B cell (primary cell): ENCODE measurements at regions not wholly inside any gene's neighbourhood (a gene's known extent, or its start where the extent isn't known, plus 50 kb on each side); places are given as distances from the start of the nearest gene placed in this dataset.

ENCODE experiments used
- ATAC-seq: fragments of 200-7000 bp; cut with Tn5 transposase; one replicate; pipeline ENCODE4 v1.10.0; 2021; ENCODE audit warnings: low read depth, mild to moderate bottlenecking, moderate number of reproducible peaks, moderate library complexity
- CTCF ChIA-PET: fragments of 350-600 bp; sonication (Branson Sonifier 250); formaldehyde crosslinking; loops from one replicate; lab custom pipeline; 2021; ENCODE audit warnings: antibody characterized with exemption, inconsistent platforms; lab: Charles Lee
- POLR2A ChIA-PET: fragments of 350-600 bp; sonication (Branson Sonifier 250); formaldehyde crosslinking; loops from one replicate; lab custom pipeline; 2021; ENCODE audit warnings: antibody characterized with exemption; lab: Charles Lee
- DNase-seq: peaks from one replicate; pipeline ENCODE4 v3.0.0; 2013
- H2AFZ ChIP-seq: 2 replicates; pipeline ENCODE4 v1.6.1; 2012; ENCODE audit warnings: mild to moderate bottlenecking, low read depth, low read length; ENCODE audit not compliant: insufficient read depth, poor library complexity, severe bottlenecking
- H3K27ac ChIP-seq, 2 donors: 1 replicate in 1 of 2; 2 replicates in 1 of 2; pipeline ENCODE4 v1.5.1; 2012 to 2013; ENCODE audit warnings: low read length in 2 of 2, mild to moderate bottlenecking in 2 of 2, moderate library complexity in 1 of 2
- H3K27me3 ChIP-seq, 4 experiments: fragments of 200-600 bp in 1 of 4; sonication (generic) in 1 of 4; replicated peaks in 1 of 4; 1 replicate in 2 of 4; 2 replicates in 2 of 4; pipeline versions ENCODE4 v1.6.1 to v1.7.0; 2013 to 2016; ENCODE audit warnings: low read length in 3 of 4, mild to moderate bottlenecking in 2 of 4, mixed read lengths in 1 of 4, moderate library complexity in 1 of 4; ENCODE audit not compliant: insufficient read depth in 4 of 4, control insufficient read depth in 3 of 4; ENCODE audit errors: control extremely low read depth in 1 of 4
- H3K36me3 ChIP-seq, 2 experiments: replicated peaks in 1 of 2; 1 replicate in 1 of 2; 2 replicates in 1 of 2; pipeline versions ENCODE4 v1.6.1 to v1.7.1; 2013; ENCODE audit warnings: low read length in 1 of 2; ENCODE audit not compliant: insufficient read depth in 2 of 2, control insufficient read depth in 1 of 2; ENCODE audit errors: control extremely low read depth in 1 of 2, extremely low read depth in 1 of 2
- H3K4me1 ChIP-seq, 2 donors: fragments of 200-600 bp in 1 of 2; sonication (generic) in 1 of 2; 1 replicate in 1 of 2; 2 replicates in 1 of 2; pipeline versions ENCODE4 v1.5.1 to v1.6.1; 2013 to 2017; ENCODE audit warnings: low read length in 2 of 2; ENCODE audit not compliant: control insufficient read depth in 2 of 2, insufficient read depth in 2 of 2
- H3K4me2 ChIP-seq: replicated peaks from 2 replicates; pipeline ENCODE3; 2012; ENCODE audit warnings: mild to moderate bottlenecking, low read depth, low read length; ENCODE audit not compliant: poor library complexity, severe bottlenecking
- H3K4me3 ChIP-seq, 5 experiments: fragments of 200-600 bp in 1 of 5; sonication (generic) in 1 of 5; 1 replicate in 3 of 5; 2 replicates in 2 of 5; pipeline versions ENCODE4 v1.5.1 to v1.7.0; 2011 to 2016; ENCODE audit warnings: low read length in 4 of 5, mild to moderate bottlenecking in 4 of 5, low read depth in 2 of 5, control low read depth in 1 of 5, moderate library complexity in 1 of 5; ENCODE audit not compliant: insufficient read depth in 1 of 5; ENCODE audit errors: control extremely low read depth in 1 of 5, extremely low read depth in 1 of 5
- H3K79me2 ChIP-seq: fragments of 200-600 bp; sonication (generic); one replicate; pipeline ENCODE4 v1.6.0; 2016; ENCODE audit warnings: low read length; ENCODE audit not compliant: control insufficient read depth, insufficient read depth
- H3K9ac ChIP-seq: fragments of 200-600 bp; sonication (generic); 2 replicates; pipeline ENCODE4 v1.6.1; 2017; ENCODE audit warnings: mild to moderate bottlenecking, low read length, moderate library complexity
- H3K9me3 ChIP-seq, 3 donors: one replicate each; pipeline versions ENCODE4 v1.6.1 to v1.7.1; 2013; ENCODE audit warnings: low read length in 2 of 3; ENCODE audit not compliant: control insufficient read depth in 2 of 3, insufficient read depth in 1 of 3; ENCODE audit errors: control extremely low read depth in 1 of 3
- H4K20me1 ChIP-seq: 2 replicates; pipeline ENCODE4 v1.6.0; 2012; ENCODE audit warnings: mild to moderate bottlenecking, low read length; ENCODE audit not compliant: insufficient read depth, control insufficient read depth, poor library complexity, severe bottlenecking
- H3K27ac Mint-ChIP-seq: one replicate; pipeline ENCODE4 v1.8.0; 2021; ENCODE audit warnings: mixed read lengths
- H3K27me3 Mint-ChIP-seq: one replicate; pipeline ENCODE4 v1.8.0; 2021; ENCODE audit warnings: mixed read lengths
- H3K4me1 Mint-ChIP-seq: one replicate; pipeline ENCODE4 v1.8.0; 2021; ENCODE audit warnings: mixed read lengths
- H3K4me3 Mint-ChIP-seq: one replicate; pipeline ENCODE4 v1.8.0; 2021; ENCODE audit warnings: mixed read lengths
- H3K9me3 Mint-ChIP-seq: one replicate; pipeline ENCODE4 v1.8.0; 2022; ENCODE audit warnings: mixed read lengths; ENCODE audit not compliant: insufficient read depth
- EZH2 ChIP-seq: IDR thresholded peaks from 2 replicates; pipeline ENCODE4 v1.6.1; 2012; ENCODE audit warnings: borderline replicate concordance, low read depth, mild to moderate bottlenecking, moderate library complexity, low read length; ENCODE audit not compliant: insufficient read depth, poor library complexity, severe bottlenecking
- WGBS: methylation state at CpG from one replicate; pipeline ENCODE4 v1.1.5; 2013; ENCODE audit warnings: missing lambda C conversion rate; ENCODE audit not compliant: insufficient coverage; 5-methylcytosine and 5-hydroxymethylcytosine counted together
- intact Hi-C: fragments of 100-400 bp; cut with micrococcal nuclease; formaldehyde crosslinking; loops from one replicate; pipeline ENCODE4 v1.10.0; 2022
- TF ChIP-seq, protein P1 (sequence below): fragments of 200-600 bp; IDR thresholded peaks from one replicate; pipeline ENCODE4 v1.8.0; 2022; ENCODE audit warnings: antibody characterized with exemption, mild to moderate bottlenecking

DNA sequence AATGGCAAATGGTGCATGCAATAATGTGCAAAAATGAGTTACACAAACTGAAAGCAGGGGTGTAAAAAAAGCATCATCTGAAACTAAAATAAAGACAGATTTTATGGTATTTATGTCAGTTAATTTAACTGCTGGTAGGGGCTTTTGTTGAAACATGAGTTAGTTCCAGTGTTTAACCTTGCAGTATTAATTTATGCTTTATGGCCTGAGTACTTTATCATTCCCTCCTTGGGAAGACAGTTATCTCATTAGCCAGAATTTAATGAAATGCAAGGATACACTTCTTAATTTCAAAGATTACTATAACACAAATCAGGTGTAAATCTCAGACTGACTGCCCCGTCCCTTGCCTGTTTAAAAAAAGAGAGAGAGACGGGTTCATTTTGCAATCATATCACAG is 240.1 kb upstream of the MEIS2 start:
- DNase-seq (no peak), ATAC-seq (no peak)
- no peaks in the 10 kb centered on the region for H3K4me1 Mint-ChIP-seq
- Histone ChIP-seq H2AFZ (no peak overlapping the region), H4K20me1 (no peaks in the 10 kb centered on the region), H3K4me3 (no peak overlapping the region), H3K79me2 (no peaks in the 10 kb centered on the region), H3K27ac (no peak overlapping the region), H3K9me3 (peaks cover 0 to 2% (median 0%) of the 10 kb centered on the region in 3 donors), H3K9ac (no peak overlapping the region), H3K27me3 (no peaks in the 10 kb centered on the region), H3K4me1 (no peaks in the 10 kb centered on the region), H3K4me2 (no peak overlapping the region), H3K36me3 (no peaks in the 10 kb centered on the region)
- TF ChIP-seq, protein P1, sequence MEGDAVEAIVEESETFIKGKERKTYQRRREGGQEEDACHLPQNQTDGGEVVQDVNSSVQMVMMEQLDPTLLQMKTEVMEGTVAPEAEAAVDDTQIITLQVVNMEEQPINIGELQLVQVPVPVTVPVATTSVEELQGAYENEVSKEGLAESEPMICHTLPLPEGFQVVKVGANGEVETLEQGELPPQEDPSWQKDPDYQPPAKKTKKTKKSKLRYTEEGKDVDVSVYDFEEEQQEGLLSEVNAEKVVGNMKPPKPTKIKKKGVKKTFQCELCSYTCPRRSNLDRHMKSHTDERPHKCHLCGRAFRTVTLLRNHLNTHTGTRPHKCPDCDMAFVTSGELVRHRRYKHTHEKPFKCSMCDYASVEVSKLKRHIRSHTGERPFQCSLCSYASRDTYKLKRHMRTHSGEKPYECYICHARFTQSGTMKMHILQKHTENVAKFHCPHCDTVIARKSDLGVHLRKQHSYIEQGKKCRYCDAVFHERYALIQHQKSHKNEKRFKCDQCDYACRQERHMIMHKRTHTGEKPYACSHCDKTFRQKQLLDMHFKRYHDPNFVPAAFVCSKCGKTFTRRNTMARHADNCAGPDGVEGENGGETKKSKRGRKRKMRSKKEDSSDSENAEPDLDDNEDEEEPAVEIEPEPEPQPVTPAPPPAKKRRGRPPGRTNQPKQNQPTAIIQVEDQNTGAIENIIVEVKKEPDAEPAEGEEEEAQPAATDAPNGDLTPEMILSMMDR = no peak
- TF ChIP-seq EZH2 = no peak
- H3K4me3 Mint-ChIP-seq = no peak overlapping the region
- ChIA-PET CTCF (interaction anchor here (0.6 kb wide), 1 partner anchor 178 kb away, joined by 3 read pairs; no protein-coding TSS in a partner anchor), POLR2A (no interaction called here)
- H3K27me3 Mint-ChIP-seq = no peaks in the 10 kb centered on the region
- 100% methylated on average over 1 of the region's 2 CpGs for WGBS
- no peak overlapping the region for H3K27ac Mint-ChIP-seq
- intact Hi-C loops = no loop called here
- peaks cover 5% of the 10 kb centered on the region for H3K9me3 Mint-ChIP-seq

DNA sequence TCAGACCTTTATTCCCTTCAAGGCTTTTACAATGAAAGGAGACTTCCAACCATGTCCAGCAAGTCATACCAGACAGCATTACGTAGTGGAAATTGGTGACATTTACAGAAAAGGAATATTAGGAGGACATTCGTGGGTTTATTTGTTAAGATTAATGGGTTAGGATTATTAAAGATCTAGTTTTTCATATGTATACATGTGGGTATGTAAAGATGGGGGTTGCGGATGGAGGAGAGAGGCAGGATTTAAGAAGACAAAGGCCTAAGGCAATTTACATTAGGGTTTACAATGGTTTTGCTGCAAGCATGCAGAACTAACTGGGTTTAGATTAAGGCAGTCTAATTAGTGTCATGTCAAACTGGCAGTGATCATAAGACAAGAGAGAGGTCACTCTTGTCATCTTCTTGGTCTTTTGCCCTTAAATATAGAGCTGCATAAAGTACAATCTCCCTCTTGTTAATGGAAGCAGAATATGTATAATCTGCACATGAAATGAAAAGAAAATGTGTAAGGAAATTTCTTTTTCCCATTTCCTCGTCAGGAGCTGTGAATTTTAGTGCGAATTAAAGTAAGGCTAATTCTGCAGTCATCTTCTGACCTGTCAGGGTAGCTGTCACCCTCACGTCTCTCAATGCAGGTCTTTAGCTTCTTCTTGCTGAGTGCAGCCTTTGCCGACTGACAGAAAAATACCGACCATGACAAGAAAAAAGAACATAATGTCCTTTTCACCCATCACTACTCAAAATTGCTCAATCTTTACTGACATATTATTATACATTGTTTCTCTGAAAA is 258.9 kb upstream of the MEIS2 start:
- no peak for DNase-seq
- H3K27me3 Mint-ChIP-seq = no peaks in the 10 kb centered on the region
- H3K4me1 Mint-ChIP-seq = no peaks in the 10 kb centered on the region
- H3K79me2 ChIP-seq = no peaks in the 10 kb centered on the region
- no peak overlapping the region for H3K4me3 Mint-ChIP-seq
- 100% methylated on average over 2 of the region's 8 CpGs for WGBS
- no peak overlapping the region for H3K9ac ChIP-seq
- H4K20me1 ChIP-seq = no peaks in the 10 kb centered on the region
- no peak overlapping the region for H2AFZ ChIP-seq
- H3K27me3 ChIP-seq = no peaks in the 10 kb centered on the region
- ChIA-PET CTCF (no interaction called here), POLR2A (no interaction called here)
- H3K9me3 Mint-ChIP-seq = peaks cover 2% of the 10 kb centered on the region
- no peaks in the 10 kb centered on the region for H3K9me3 ChIP-seq
- no peak for ATAC-seq
- TF ChIP-seq EZH2 = no peak
- TF ChIP-seq, protein P1 = no peak
- no peak overlapping the region for H3K27ac Mint-ChIP-seq
- H3K36me3 ChIP-seq = no peaks in the 10 kb centered on the region
- H3K4me3 ChIP-seq = no peak overlapping the region
- intact Hi-C loops = no loop called here
- no peak overlapping the region for H3K27ac ChIP-seq
- no peak overlapping the region for H3K4me2 ChIP-seq
- H3K4me1 ChIP-seq = no peaks in the 10 kb centered on the region
